GM21360 (cell line): ENCODE measurements at regions not wholly inside any gene's neighbourhood (a gene's known extent, or its start where the extent isn't known, plus 50 kb on each side); places are given as distances from the start of the nearest gene placed in this dataset.
A peak's percentile ranks its signal among the peaks of the same experiment; 100 is the strongest.

ENCODE experiments used
- ATAC-seq: cut with Tn5 transposase; IDR thresholded peaks from one replicate; pipeline ENCODE4 v1.9.1; 2021; ENCODE audit warnings: mild to moderate bottlenecking, moderate library complexity; ENCODE audit not compliant: unreplicated experiment

DNA sequence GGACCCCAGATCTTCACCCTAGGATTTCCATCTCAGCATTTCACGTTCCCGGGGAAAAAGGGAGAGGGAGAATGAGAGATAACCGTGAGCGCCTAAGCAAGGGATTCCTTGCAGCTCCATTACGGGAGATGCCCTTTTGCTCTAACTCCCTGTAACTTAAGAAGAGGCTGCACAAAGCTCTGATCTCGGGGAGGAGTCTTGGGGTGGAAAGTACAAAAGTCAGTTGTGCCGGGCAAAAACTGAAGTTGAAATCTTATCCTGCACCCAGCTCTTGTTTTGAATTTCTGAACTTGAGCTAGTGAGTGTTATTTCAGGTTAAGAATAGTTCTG lies 256.4 kb upstream of the SOX21 start:
- no peak for ATAC-seq

GRCh38 chr13:94968040-94968756 lies 255.9 kb upstream of the SOX21 start:
- peak; percentile 20 for ATAC-seq

DNA sequence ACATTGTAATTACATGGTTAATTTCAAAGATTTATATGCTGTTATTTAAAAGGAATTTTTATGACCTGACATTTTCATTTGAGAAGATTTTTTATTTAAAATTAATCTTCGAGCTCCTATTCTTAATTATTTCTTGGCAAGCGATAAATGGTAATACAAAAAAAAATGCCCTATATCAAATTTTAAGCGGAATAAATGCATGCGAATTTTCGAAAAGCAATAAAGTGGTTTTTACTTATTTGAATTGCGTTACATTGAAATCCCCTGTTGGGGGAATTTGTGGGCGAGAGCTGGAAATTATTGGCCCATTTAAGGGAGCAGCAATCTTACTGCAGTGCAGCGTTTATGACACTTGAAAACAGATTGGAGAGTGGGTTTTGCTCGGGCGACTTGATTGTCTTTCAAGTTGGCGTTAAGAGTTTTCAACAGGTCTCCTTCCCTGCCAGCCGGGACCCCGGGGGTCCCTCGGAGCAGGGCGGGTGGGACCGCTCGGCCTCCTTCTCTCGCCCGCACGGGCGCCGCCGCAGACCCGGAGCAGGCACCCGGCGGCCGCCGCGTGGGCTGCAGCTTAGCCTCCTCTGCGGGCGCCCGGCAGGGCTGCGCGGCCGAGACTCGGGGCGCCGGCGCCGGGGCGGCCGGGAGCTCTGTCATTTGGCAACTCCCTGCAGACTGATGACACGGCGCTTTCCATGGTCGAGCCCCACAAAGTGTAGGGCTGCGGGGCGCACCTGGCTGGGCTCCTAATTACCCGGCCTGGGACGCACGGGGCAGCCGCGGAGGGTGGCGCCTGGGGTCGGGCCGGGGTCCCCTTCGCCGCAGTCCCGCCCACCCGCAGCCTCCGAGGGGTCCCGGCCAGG lies 255.1 kb upstream of the SOX21 start:
- peak; percentile 85 for ATAC-seq

- no peak for ATAC-seq
These were observed 254.1 kb upstream of the SOX21 start for GRCh38 chr13:94966422-94966955.

GRCh38 chr13:94959626-94960025 lies 247.3 kb upstream of the SOX21 start:
- ATAC-seq = no peak

- ATAC-seq = no peak
These were observed 244.2 kb upstream of the SOX21 start for GRCh38 chr13:94956417-94957110.

DNA sequence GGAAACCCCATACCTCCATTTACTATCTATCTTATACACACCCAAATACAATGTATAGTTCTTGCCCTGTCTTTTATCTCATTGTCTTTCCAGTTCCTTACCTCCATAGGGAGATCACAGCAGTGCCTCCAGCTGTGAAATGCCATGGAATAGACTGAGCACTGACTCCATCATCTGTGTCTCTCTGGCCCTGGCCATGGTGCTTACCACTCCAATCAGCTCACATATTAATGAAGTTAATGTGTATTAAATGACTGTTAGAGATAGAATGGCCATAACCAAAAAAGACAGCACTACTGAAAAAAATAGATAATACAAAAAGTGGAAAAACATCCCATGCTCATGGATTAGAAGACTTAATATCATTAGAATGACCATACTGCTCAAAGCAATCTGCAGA lies 240.4 kb upstream of the SOX21 start:
- no peak for ATAC-seq

GRCh38 chr13:94950303-94950702 lies 238.0 kb upstream of the SOX21 start:
- no peak for ATAC-seq

DNA sequence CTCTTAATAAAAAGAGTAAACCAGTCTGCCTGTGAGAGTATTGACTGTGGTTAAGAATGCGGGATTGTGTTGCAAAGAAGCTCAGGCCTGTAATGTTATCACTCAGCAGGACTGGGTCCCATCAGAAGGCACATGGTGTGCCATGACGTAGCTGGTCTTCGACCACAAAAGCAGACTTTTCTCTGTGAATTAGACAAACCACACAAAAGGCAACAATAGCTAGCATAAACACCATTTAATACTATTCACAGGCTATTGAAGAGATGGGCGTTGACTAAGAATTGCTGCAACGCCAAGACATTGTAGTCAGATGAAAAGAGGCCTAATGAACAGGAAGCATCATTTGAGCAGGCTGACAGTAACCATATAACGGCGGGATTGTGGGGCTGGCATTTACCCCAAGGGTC lies 235.6 kb upstream of the SOX21 start:
- ATAC-seq = no peak

GRCh38 chr13:94947392-94947791 lies 235.0 kb upstream of the SOX21 start:
- ATAC-seq = no peak

GRCh38 chr13:94946039-94946438 lies 233.7 kb upstream of the SOX21 start:
- ATAC-seq = no peak

- no peak for ATAC-seq
These were observed 225.8 kb upstream of the SOX21 start for GRCh38 chr13:94938124-94938523.

- ATAC-seq = no peak
These were observed 224.3 kb upstream of the SOX21 start for GRCh38 chr13:94936633-94937032.

DNA sequence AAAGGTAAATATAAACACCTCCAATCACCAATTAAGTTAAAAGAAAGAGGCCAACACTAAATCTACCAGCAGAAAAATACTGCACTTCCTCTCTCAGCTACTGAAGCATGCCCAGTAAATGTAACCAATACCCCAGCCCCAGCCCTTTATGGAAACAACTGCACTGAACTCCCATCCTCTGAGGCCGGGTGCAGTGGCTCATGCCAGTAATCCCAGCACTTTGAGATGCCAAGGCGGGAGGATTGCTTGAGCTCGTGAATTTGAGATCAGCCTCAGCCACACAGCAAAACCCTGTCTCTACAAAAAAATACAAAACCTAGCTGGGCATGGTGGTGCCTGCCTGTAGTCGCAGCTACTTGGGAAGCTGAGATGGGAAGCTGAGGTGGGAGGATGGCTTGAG lies 221.6 kb upstream of the SOX21 start:
- ATAC-seq = no peak

GRCh38 chr13:94933230-94933751 lies 220.9 kb upstream of the SOX21 start:
- no peak for ATAC-seq

GRCh38 chr13:94928127-94928775 lies 215.9 kb upstream of the SOX21 start:
- ATAC-seq = no peak

GRCh38 chr13:94925263-94925662 lies 212.9 kb upstream of the SOX21 start:
- ATAC-seq = no peak

GRCh38 chr13:94921181-94921580 lies 208.8 kb upstream of the SOX21 start:
- ATAC-seq = no peak

GRCh38 chr13:94920578-94920977 lies 208.2 kb upstream of the SOX21 start:
- ATAC-seq = no peak

GRCh38 chr13:94917824-94918223 lies 205.5 kb upstream of the SOX21 start:
- ATAC-seq = no peak

- no peak for ATAC-seq
These were observed 202.6 kb upstream of the SOX21 start for GRCh38 chr13:94914895-94915294.
